GM21737 (cell line): ENCODE measurements at regions not wholly inside any gene's neighbourhood (a gene's known extent, or its start where the extent isn't known, plus 50 kb on each side); places are given as distances from the start of the nearest gene placed in this dataset.
"Not testable (repeated sequence)": the region's sequence is repeated elsewhere in the genome, so short reads cannot be mapped to it uniquely, and the experiment has no call there.

Source experiments
- ATAC-seq: cut with Tn5 transposase; IDR thresholded peaks from one replicate; pipeline ENCODE4 v1.9.1; 2021; ENCODE audit warnings: mild to moderate bottlenecking, moderate library complexity; ENCODE audit not compliant: unreplicated experiment

GRCh38 chrX:3820167-3820566 lies 106.7 kb upstream of the PRKX start:
- ATAC-seq: no peak

GRCh38 chrX:3817480-3817879 lies 104.0 kb upstream of the PRKX start:
- not testable (repeated sequence) for ATAC-seq

GRCh38 chrX:3815896-3816664 lies 102.6 kb upstream of the PRKX start:
- ATAC-seq: no peak

GRCh38 chrX:3811331-3812311 lies 98.2 kb upstream of the PRKX start:
- peak; percentile 22 for ATAC-seq

- ATAC-seq: no peak
These were observed 94.5 kb upstream of the PRKX start for GRCh38 chrX:3807906-3808305.

GRCh38 chrX:3806630-3807029 lies 93.2 kb upstream of the PRKX start:
- ATAC-seq: no peak

GRCh38 chrX:3803713-3804112 lies 90.3 kb upstream of the PRKX start:
- ATAC-seq: no peak

- ATAC-seq: no peak
These were observed 89.9 kb upstream of the PRKX start for GRCh38 chrX:3803305-3803704.

GRCh38 chrX:3795411-3795810 lies 82.0 kb upstream of the PRKX start:
- ATAC-seq: not testable (repeated sequence)

GRCh38 chrX:3791449-3791848 lies 78.0 kb upstream of the PRKX start:
- no peak for ATAC-seq

- no peak for ATAC-seq
These were observed 75.2 kb upstream of the PRKX start for GRCh38 chrX:3788494-3789233.

GRCh38 chrX:3787856-3788255 lies 74.4 kb upstream of the PRKX start:
- ATAC-seq: no peak

GRCh38 chrX:3785822-3786221 lies 72.4 kb upstream of the PRKX start:
- ATAC-seq: not testable (repeated sequence)

- ATAC-seq: no peak
These were observed 67.1 kb upstream of the PRKX start for GRCh38 chrX:3780564-3780963.

- ATAC-seq: no peak
These were observed 66.1 kb upstream of the PRKX start for GRCh38 chrX:3779546-3779945.

- no peak for ATAC-seq
These were observed 64.0 kb upstream of the PRKX start for GRCh38 chrX:3777416-3777815.

- no peak for ATAC-seq
These were observed 58.3 kb upstream of the PRKX start for GRCh38 chrX:3771766-3772165.

- no peak for ATAC-seq
These were observed 55.4 kb upstream of the PRKX start for GRCh38 chrX:3768881-3769280.
